IMR-90 (cell line): ENCODE measurements at regions not wholly inside any gene's neighbourhood (a gene's known extent, or its start where the extent isn't known, plus 50 kb on each side); places are given as distances from the start of the nearest gene placed in this dataset.

Experiments
- ATAC-seq: fragments of 200-7000 bp; cut with Tn5 transposase; 2 replicates; pipeline ENCODE4 v1.9.1; 2020; ENCODE audit warnings: low read depth, mild to moderate bottlenecking, moderate library complexity
- BruUV-seq: library from RNA; stranded (reverse); fragments of 400-500 nt; replicated peaks from 2 replicates; lab custom pipeline; 2021; lab: Mats Ljungman, UMichigan
- CTCF ChIA-PET: fragments of 300-600 bp; formaldehyde crosslinking; extraction: SDS; loops from one replicate; lab custom pipeline; 2021; ENCODE audit warnings: antibody characterized with exemption; lab: Yijun Ruan, JAX
- POLR2A ChIA-PET: fragments of 300-600 bp; sonication (Branson Sonifier 250); formaldehyde crosslinking; loops from one replicate; lab custom pipeline; 2022; ENCODE audit warnings: antibody characterized with exemption; ENCODE audit not compliant: unreplicated experiment; lab: Charles Lee
- DNase-seq: peaks from one replicate; pipeline ENCODE4 v3.0.0; 2013
- H2AFZ ChIP-seq: replicated peaks from 2 replicates; pipeline ENCODE3; 2013; ENCODE audit warnings: low read length, mild to moderate bottlenecking; ENCODE audit not compliant: poor library complexity
- H2AK5ac ChIP-seq: 2 replicates; pipeline ENCODE4 v1.6.1; 2013; ENCODE audit warnings: low read depth, low read length, inconsistent platforms
- H2AK9ac ChIP-seq: replicated peaks from 2 replicates; pipeline ENCODE3; 2013; ENCODE audit warnings: mild to moderate bottlenecking, low read depth, low read length, moderate library complexity; ENCODE audit not compliant: poor library complexity
- H2BK120ac ChIP-seq: 2 replicates; pipeline ENCODE4 v1.6.1; 2013; ENCODE audit warnings: low read depth, low read length, inconsistent platforms
- H2BK15ac ChIP-seq: 3 replicates; pipeline ENCODE4 v1.6.1; 2013; ENCODE audit warnings: low read depth, low read length, inconsistent platforms
- H2BK20ac ChIP-seq: 2 replicates; pipeline ENCODE4 v1.6.1; 2013; ENCODE audit warnings: low read depth, mild to moderate bottlenecking, inconsistent platforms, low read length, moderate library complexity
- H2BK5ac ChIP-seq: 2 replicates; pipeline ENCODE4 v1.6.1; 2013; ENCODE audit warnings: mild to moderate bottlenecking, low read depth, low read length, inconsistent platforms; ENCODE audit not compliant: poor library complexity, severe bottlenecking
- H3K14ac ChIP-seq: replicated peaks from 2 replicates; pipeline ENCODE4 v1.6.1; 2013; ENCODE audit warnings: low read depth, low read length, inconsistent platforms
- H3K18ac ChIP-seq: 2 replicates; pipeline ENCODE4 v1.6.1; 2013; ENCODE audit warnings: low read depth, low read length, control low read depth
- H3K23ac ChIP-seq: 2 replicates; pipeline ENCODE4 v1.6.1; 2013; ENCODE audit warnings: low read depth, low read length, inconsistent platforms
- H3K27ac ChIP-seq: 2 replicates; pipeline ENCODE4 v1.5.1; 2013; ENCODE audit warnings: mild to moderate bottlenecking, control low read depth, low read length; ENCODE audit not compliant: insufficient read depth
- H3K27me3 ChIP-seq: 2 replicates; pipeline ENCODE4 v1.6.1; 2013; ENCODE audit warnings: low read length; ENCODE audit not compliant: control insufficient read depth, insufficient read depth
- H3K36me3 ChIP-seq: 2 replicates; pipeline ENCODE4 v1.6.1; 2013; ENCODE audit warnings: low read length, mixed read lengths; ENCODE audit not compliant: control insufficient read depth, insufficient read depth
- H3K4ac ChIP-seq: 2 replicates; pipeline ENCODE4 v1.6.1; 2013; ENCODE audit warnings: low read depth, low read length, inconsistent platforms
- H3K4me1 ChIP-seq: 2 replicates; pipeline ENCODE4 v1.6.1; 2013; ENCODE audit warnings: low read length, mixed read lengths; ENCODE audit not compliant: control insufficient read depth, insufficient read depth
- H3K4me2 ChIP-seq: 2 replicates; pipeline ENCODE4 v1.6.1; 2013; ENCODE audit warnings: low read depth, mild to moderate bottlenecking, control low read depth, low read length, moderate library complexity
- H3K4me3 ChIP-seq: 2 replicates; pipeline ENCODE4 v1.5.1; 2013; ENCODE audit warnings: low read depth, mild to moderate bottlenecking, control low read depth, low read length, moderate library complexity; ENCODE audit not compliant: insufficient read depth
- H3K56ac ChIP-seq: 2 replicates; pipeline ENCODE4 v1.6.1; 2013; ENCODE audit warnings: low read length, inconsistent platforms; ENCODE audit not compliant: insufficient read depth; ENCODE audit errors: extremely low read depth
- H3K79me1 ChIP-seq, 2 experiments: 2 replicates each; pipeline ENCODE4 v1.6.1; 2013; ENCODE audit warnings: low read length in 2 of 2, inconsistent platforms in 1 of 2, low read depth in 1 of 2
- H3K9ac ChIP-seq: 2 replicates; pipeline ENCODE4 v1.6.1; 2013; ENCODE audit warnings: low read depth, low read length, control low read depth
- H3K9me1 ChIP-seq: 2 replicates; pipeline ENCODE4 v1.6.1; 2013; ENCODE audit warnings: low read length, inconsistent platforms; ENCODE audit not compliant: insufficient read depth
- H3K9me3 ChIP-seq: 2 replicates; pipeline ENCODE4 v1.6.1; 2013; ENCODE audit warnings: low read length; ENCODE audit not compliant: control insufficient read depth, insufficient read depth
- H4K20me1 ChIP-seq: 2 replicates; pipeline ENCODE4 v1.6.1; 2013; ENCODE audit warnings: low read length, inconsistent platforms; ENCODE audit not compliant: insufficient read depth
- H4K5ac ChIP-seq: 2 replicates; pipeline ENCODE4 v1.6.1; 2013; ENCODE audit warnings: mild to moderate bottlenecking, low read depth, low read length, control low read depth
- H4K8ac ChIP-seq, 2 experiments: 2 replicates each; pipeline ENCODE4 v1.6.1; 2013; ENCODE audit warnings: low read depth in 2 of 2, low read length in 2 of 2, control low read depth in 1 of 2, inconsistent platforms in 1 of 2
- H4K91ac ChIP-seq: 2 replicates; pipeline ENCODE4 v1.6.1; 2013; ENCODE audit warnings: low read depth, low read length, inconsistent platforms; ENCODE audit not compliant: insufficient read depth
- CHD1 ChIP-seq: IDR thresholded peaks from 2 replicates; pipeline ENCODE4 v1.6.1; 2012; ENCODE audit warnings: low read depth, low read length, improper control_type of control experiment
- ELK1 ChIP-seq: fragments of 150-350 bp; IDR thresholded peaks from 2 replicates; pipeline ENCODE4 v1.6.1; 2016; ENCODE audit warnings: low read depth, mild to moderate bottlenecking, low read length, moderate library complexity, borderline replicate concordance
- FOS ChIP-seq: fragments of 150-350 bp; IDR thresholded peaks from 2 replicates; pipeline ENCODE4 v1.6.1; 2016; ENCODE audit warnings: low read depth, low read length
- MAZ ChIP-seq: IDR thresholded peaks from 2 replicates; pipeline ENCODE4 v1.6.1; 2012; ENCODE audit warnings: low read depth, mild to moderate bottlenecking, low read length, improper control_type of control experiment, moderate library complexity, borderline replicate concordance
- MXI1 ChIP-seq: IDR thresholded peaks from 2 replicates; pipeline ENCODE4 v1.6.1; 2012; ENCODE audit warnings: low read depth, mild to moderate bottlenecking, low read length, moderate library complexity, borderline replicate concordance
- NFE2L2 ChIP-seq: fragments of 150-350 bp; IDR thresholded peaks from 2 replicates; pipeline ENCODE4 v1.6.1; 2016; ENCODE audit warnings: low read depth, mild to moderate bottlenecking, low read length
- POLR2A ChIP-seq: IDR thresholded peaks from 2 replicates; pipeline ENCODE4 v1.6.1; 2012; ENCODE audit warnings: mild to moderate bottlenecking, low read depth, low read length
- RAD21 ChIP-seq: IDR thresholded peaks from 2 replicates; pipeline ENCODE4 v1.6.1; 2012; ENCODE audit warnings: low read length, improper control_type of control experiment
- RCOR1 ChIP-seq: IDR thresholded peaks from 2 replicates; pipeline ENCODE4 v1.6.1; 2012; ENCODE audit warnings: mild to moderate bottlenecking, low read length, improper control_type of control experiment; ENCODE audit not compliant: insufficient replicate concordance
- RFX5 ChIP-seq: IDR thresholded peaks from 2 replicates; pipeline ENCODE4 v1.8.0; 2012; ENCODE audit warnings: low read depth, mild to moderate bottlenecking, low read length, moderate library complexity
- SMC3 ChIP-seq: fragments of 150-350 bp; IDR thresholded peaks from 2 replicates; pipeline ENCODE4 v1.6.1; 2016; ENCODE audit warnings: low read depth, mild to moderate bottlenecking, antibody characterized with exemption, low read length, moderate library complexity
- WGBS, 2 experiments: methylation state at CpG; one replicate each; pipeline versions ENCODE4 v1.1.5 to v1.1.7; 2013; ENCODE audit warnings: missing lambda C conversion rate in 2 of 2; ENCODE audit not compliant: insufficient read length in 1 of 2; ENCODE audit errors: extremely low coverage in 2 of 2; 5-methylcytosine and 5-hydroxymethylcytosine counted together
- dilution Hi-C: fragments of 300-500 bp; cut with HindIII; formaldehyde crosslinking; loops from one replicate; pipeline ENCODE4 v1.14.3; 2018; ENCODE audit warnings: low sequenced_read_pairs; ENCODE audit not compliant: unreplicated experiment
- in situ Hi-C: fragments of 300-500 bp; cut with MboI; formaldehyde crosslinking; loops from 3 replicates; pipeline ENCODE4 v1.14.3; 2019; ENCODE audit warnings: low sequenced_read_pairs, inconsistent platforms, mixed read lengths
- intact Hi-C: fragments of 100-400 bp; cut with micrococcal nuclease; formaldehyde crosslinking; loops from 2 replicates; pipeline ENCODE4 v1.10.0; 2022
- TF ChIP-seq, protein P1 (sequence below): conservative IDR thresholded peaks from 2 replicates; pipeline ENCODE4 v1.5.1; 2012; ENCODE audit warnings: mild to moderate bottlenecking, low read depth, low read length, improper control_type of control experiment

GRCh38 chr5:74188351-74189105 lies 452.0 kb downstream of the ENC1 start:
- Histone ChIP-seq H3K4me1 (no peaks in the 10 kb centered on the region), H3K56ac (no peak overlapping the region), H4K91ac (no peak overlapping the region), H3K9me3 (peaks cover 3% of the 10 kb centered on the region; the same call in 1 of the 2 replicates), H3K4ac (no peak overlapping the region), H2AK9ac (no peak overlapping the region), H2AFZ (no peak overlapping the region), H3K27me3 (peaks cover 2% of the 10 kb centered on the region; the same call in 1 of the 2 replicates), H3K79me1 (no peaks in the 10 kb centered on the region), H2BK120ac (no peak overlapping the region), H3K4me3 (no peak overlapping the region), H3K9ac (no peak overlapping the region), H2BK5ac (no peak overlapping the region), H3K4me2 (no peak overlapping the region), H2BK20ac (no peak overlapping the region), H3K14ac (no peak overlapping the region), H3K18ac (no peak overlapping the region), H4K5ac (no peak overlapping the region), H2AK5ac (no peak overlapping the region), H3K9me1 (no peaks in the 10 kb centered on the region), H4K8ac (no peak overlapping the region), H3K27ac (no peak overlapping the region), H2BK15ac (no peak overlapping the region), H3K23ac (no peak overlapping the region), H4K20me1 (no peaks in the 10 kb centered on the region), H3K36me3 (no peaks in the 10 kb centered on the region)
- dilution Hi-C loops = no loop called here
- POLR2A ChIA-PET = no interaction called here
- no CpG with 5 or more reads among the region's 2 CpGs for WGBS, 2 experiments
- BruUV-seq = no TSS peak
- TF ChIP-seq FOS (no peak), RAD21 (no peak), POLR2A (no peak), MXI1 (no peak), RFX5 (no peak), NFE2L2 (no peak), ELK1 (no peak), RCOR1 (no peak), SMC3 (no peak), CHD1 (no peak), MAZ (no peak)
- TF ChIP-seq, protein P1, sequence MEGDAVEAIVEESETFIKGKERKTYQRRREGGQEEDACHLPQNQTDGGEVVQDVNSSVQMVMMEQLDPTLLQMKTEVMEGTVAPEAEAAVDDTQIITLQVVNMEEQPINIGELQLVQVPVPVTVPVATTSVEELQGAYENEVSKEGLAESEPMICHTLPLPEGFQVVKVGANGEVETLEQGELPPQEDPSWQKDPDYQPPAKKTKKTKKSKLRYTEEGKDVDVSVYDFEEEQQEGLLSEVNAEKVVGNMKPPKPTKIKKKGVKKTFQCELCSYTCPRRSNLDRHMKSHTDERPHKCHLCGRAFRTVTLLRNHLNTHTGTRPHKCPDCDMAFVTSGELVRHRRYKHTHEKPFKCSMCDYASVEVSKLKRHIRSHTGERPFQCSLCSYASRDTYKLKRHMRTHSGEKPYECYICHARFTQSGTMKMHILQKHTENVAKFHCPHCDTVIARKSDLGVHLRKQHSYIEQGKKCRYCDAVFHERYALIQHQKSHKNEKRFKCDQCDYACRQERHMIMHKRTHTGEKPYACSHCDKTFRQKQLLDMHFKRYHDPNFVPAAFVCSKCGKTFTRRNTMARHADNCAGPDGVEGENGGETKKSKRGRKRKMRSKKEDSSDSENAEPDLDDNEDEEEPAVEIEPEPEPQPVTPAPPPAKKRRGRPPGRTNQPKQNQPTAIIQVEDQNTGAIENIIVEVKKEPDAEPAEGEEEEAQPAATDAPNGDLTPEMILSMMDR = no peak
- in situ Hi-C loops = no loop called here
- ATAC-seq = no peak
- DNase-seq = no peak
- intact Hi-C loops = no loop called here
- CTCF ChIA-PET = no interaction called here
